OCI-LY1 (cell line): ENCODE measurements at regions not wholly inside any gene's neighbourhood (a gene's known extent, or its start where the extent isn't known, plus 50 kb on each side); places are given as distances from the start of the nearest gene placed in this dataset.

Experiments used
- EZH2 ChIP-seq: fragments of 200-600 bp; sonication (generic), shearing (Covaris generic); IDR thresholded peaks from 2 replicates; pipeline ENCODE4 v1.8.0; 2017; ENCODE audit warnings: borderline replicate concordance, mixed run types, mild to moderate bottlenecking, antibody characterized with exemption, low read length, moderate library complexity, mixed read lengths
- TF ChIP-seq, protein P1 (sequence below): fragments of 200-600 bp; sonication (generic), shearing (Covaris generic); IDR thresholded peaks from 2 replicates; pipeline ENCODE4 v1.5.1; 2017; ENCODE audit warnings: mild to moderate bottlenecking, antibody characterized with exemption, low read length, moderate library complexity, mixed read lengths

DNA sequence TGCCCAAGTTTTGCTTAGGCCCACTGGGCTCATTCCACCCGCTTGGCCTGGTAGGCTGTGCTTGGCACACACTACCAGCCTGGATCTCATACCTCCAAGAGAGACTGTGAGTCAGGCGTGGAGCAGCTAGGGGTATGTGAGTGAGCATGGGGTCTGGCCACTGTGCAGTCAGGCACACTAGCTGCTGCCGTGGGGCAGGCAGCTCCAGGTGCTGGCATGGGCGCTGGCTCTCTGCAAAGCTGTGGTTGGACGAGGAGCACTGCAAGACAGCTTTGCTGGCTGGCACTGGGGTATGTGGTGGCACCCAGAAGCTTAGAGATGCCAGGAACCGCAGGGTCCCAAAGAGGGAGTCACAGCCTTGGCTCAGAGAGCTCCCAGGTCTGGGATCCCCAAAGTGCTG, 377.8 kb downstream of the KCTD8 start:
- TF ChIP-seq, protein P1, sequence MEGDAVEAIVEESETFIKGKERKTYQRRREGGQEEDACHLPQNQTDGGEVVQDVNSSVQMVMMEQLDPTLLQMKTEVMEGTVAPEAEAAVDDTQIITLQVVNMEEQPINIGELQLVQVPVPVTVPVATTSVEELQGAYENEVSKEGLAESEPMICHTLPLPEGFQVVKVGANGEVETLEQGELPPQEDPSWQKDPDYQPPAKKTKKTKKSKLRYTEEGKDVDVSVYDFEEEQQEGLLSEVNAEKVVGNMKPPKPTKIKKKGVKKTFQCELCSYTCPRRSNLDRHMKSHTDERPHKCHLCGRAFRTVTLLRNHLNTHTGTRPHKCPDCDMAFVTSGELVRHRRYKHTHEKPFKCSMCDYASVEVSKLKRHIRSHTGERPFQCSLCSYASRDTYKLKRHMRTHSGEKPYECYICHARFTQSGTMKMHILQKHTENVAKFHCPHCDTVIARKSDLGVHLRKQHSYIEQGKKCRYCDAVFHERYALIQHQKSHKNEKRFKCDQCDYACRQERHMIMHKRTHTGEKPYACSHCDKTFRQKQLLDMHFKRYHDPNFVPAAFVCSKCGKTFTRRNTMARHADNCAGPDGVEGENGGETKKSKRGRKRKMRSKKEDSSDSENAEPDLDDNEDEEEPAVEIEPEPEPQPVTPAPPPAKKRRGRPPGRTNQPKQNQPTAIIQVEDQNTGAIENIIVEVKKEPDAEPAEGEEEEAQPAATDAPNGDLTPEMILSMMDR, result no peak
- no peak for TF ChIP-seq EZH2
